ENCODE measurements at regions not wholly inside any gene's neighbourhood (a gene's known extent, or its start where the extent isn't known, plus 50 kb on each side); places are given as distances from the start of the nearest gene placed in this dataset.

- DNase-seq (ENCODE audit: low spot score) = no peak
- intact Hi-C loops (cut with micrococcal nuclease) = no loop called here
- H3K27ac Mint-ChIP-seq = no peak overlapping the region
- no peak overlapping the region for H3K4me3 Mint-ChIP-seq (ENCODE audit: low read depth)
- H3K36me3 Mint-ChIP-seq (ENCODE audit: low read depth) = no peaks in the 10 kb centered on the region
- H3K9me3 Mint-ChIP-seq = no peaks in the 10 kb centered on the region
- no peaks in the 10 kb centered on the region for H3K4me1 Mint-ChIP-seq (ENCODE audit: low read depth)
- H3K27me3 Mint-ChIP-seq (ENCODE audit: low read depth) = no peaks in the 10 kb centered on the region
Measured at GRCh38 chr3:135865085-135865484, 100.4 kb upstream of the PPP2R3A start.

DNA sequence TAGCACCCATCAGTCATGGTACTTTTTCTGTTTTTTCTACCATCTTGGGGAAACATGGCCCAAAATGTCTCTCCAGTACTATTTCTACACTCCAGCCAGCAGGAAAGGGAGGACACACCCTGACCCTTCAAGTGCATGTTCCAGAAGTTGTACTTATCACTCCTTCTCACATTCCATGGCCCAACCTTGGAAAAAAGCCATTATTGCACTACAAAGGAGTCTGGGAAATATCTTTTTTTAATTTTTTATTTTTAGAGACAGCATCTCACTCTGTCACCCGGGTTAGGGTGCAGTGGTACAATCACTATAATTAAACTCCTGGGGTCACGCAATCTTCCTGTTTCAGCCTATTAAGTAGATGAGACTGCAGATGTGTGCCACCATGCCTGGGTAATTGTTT lies 100.0 kb upstream of the PPP2R3A start:
- no peak for DNase-seq (ENCODE audit: low spot score)
- Mint-ChIP-seq H3K4me1 (ENCODE audit: low read depth) (no peaks in the 10 kb centered on the region), H3K27me3 (ENCODE audit: low read depth) (no peaks in the 10 kb centered on the region), H3K9me3 (no peaks in the 10 kb centered on the region), H3K4me3 (ENCODE audit: low read depth) (no peak overlapping the region), H3K36me3 (ENCODE audit: low read depth) (no peaks in the 10 kb centered on the region), H3K27ac (no peak overlapping the region)
- intact Hi-C loops (cut with micrococcal nuclease) = no loop called here

DNA sequence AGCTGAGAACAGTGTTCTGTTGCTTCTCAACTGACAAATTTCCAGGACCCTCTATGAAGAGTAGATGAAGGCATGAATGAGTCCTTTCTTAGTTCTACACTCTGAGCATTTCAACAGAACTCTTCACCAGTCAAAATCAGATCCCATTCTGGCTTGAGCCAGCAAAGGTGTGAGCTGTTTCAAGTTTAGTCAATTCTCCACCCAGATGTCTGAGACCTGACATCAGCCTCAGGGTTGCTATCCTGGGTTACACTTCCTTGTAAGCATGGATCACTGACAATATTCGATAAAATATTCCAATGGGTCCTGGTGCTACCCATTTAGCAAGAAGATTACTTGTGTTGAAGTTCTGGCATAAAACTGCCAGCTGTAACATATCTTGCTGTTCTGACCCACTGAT lies 97.6 kb upstream of the PPP2R3A start:
- Mint-ChIP-seq H3K27me3 (ENCODE audit: low read depth) (no peaks in the 10 kb centered on the region), H3K4me3 (ENCODE audit: low read depth) (no peak overlapping the region), H3K27ac (no peak overlapping the region), H3K9me3 (no peaks in the 10 kb centered on the region), H3K36me3 (ENCODE audit: low read depth) (no peaks in the 10 kb centered on the region), H3K4me1 (ENCODE audit: low read depth) (no peaks in the 10 kb centered on the region)
- DNase-seq (ENCODE audit: low spot score) = no peak
- intact Hi-C loops (cut with micrococcal nuclease) = no loop called here

- Mint-ChIP-seq H3K27ac (no peak overlapping the region), H3K9me3 (no peaks in the 10 kb centered on the region), H3K36me3 (ENCODE audit: low read depth) (no peaks in the 10 kb centered on the region), H3K4me1 (ENCODE audit: low read depth) (no peaks in the 10 kb centered on the region), H3K27me3 (ENCODE audit: low read depth) (no peaks in the 10 kb centered on the region), H3K4me3 (ENCODE audit: low read depth) (no peak overlapping the region)
- DNase-seq (ENCODE audit: low spot score) = no peak
- intact Hi-C loops (cut with micrococcal nuclease) = no loop called here
Measured at GRCh38 chr3:135868801-135869200, 96.7 kb upstream of the PPP2R3A start.

GRCh38 chr3:135869439-135870105 lies 96.0 kb upstream of the PPP2R3A start:
- H3K4me1 Mint-ChIP-seq (ENCODE audit: low read depth) = no peaks in the 10 kb centered on the region
- H3K36me3 Mint-ChIP-seq (ENCODE audit: low read depth) = no peaks in the 10 kb centered on the region
- DNase-seq (ENCODE audit: low spot score) = no peak
- H3K27me3 Mint-ChIP-seq (ENCODE audit: low read depth) = no peaks in the 10 kb centered on the region
- intact Hi-C loops (cut with micrococcal nuclease) = no loop called here
- H3K9me3 Mint-ChIP-seq = no peaks in the 10 kb centered on the region
- no peak overlapping the region for H3K4me3 Mint-ChIP-seq (ENCODE audit: low read depth)
- no peak overlapping the region for H3K27ac Mint-ChIP-seq

GRCh38 chr3:135871311-135871710 lies 94.2 kb upstream of the PPP2R3A start:
- H3K27ac Mint-ChIP-seq = no peak overlapping the region
- intact Hi-C loops (cut with micrococcal nuclease) = no loop called here
- H3K4me3 Mint-ChIP-seq (ENCODE audit: low read depth) = no peak overlapping the region
- no peak for DNase-seq (ENCODE audit: low spot score)
- H3K36me3 Mint-ChIP-seq (ENCODE audit: low read depth) = no peaks in the 10 kb centered on the region
- H3K9me3 Mint-ChIP-seq = no peaks in the 10 kb centered on the region
- no peaks in the 10 kb centered on the region for H3K4me1 Mint-ChIP-seq (ENCODE audit: low read depth)
- no peaks in the 10 kb centered on the region for H3K27me3 Mint-ChIP-seq (ENCODE audit: low read depth)

DNA sequence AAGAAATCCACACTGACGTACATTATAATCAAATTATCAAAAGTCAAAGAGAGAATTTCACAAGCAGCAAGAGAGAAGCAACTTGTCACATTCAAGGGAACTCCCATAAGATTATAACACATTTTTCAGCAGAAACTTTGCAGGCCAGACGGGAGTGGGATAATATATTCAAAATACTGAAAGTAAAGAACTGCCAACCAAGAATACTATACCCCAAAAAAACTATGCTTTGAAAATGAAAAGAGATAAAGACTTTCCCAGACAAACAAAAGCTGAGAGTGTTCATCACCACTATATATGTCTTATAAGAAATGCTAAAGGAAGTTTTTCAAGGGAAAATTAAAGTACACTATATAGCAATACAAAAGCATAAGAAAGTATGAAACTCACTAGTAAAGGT lies 91.5 kb upstream of the PPP2R3A start:
- Mint-ChIP-seq H3K36me3 (ENCODE audit: low read depth) (no peaks in the 10 kb centered on the region), H3K9me3 (no peaks in the 10 kb centered on the region), H3K4me1 (ENCODE audit: low read depth) (no peaks in the 10 kb centered on the region), H3K27ac (no peak overlapping the region), H3K27me3 (ENCODE audit: low read depth) (no peaks in the 10 kb centered on the region), H3K4me3 (ENCODE audit: low read depth) (no peak overlapping the region)
- DNase-seq (ENCODE audit: low spot score) = no peak
- intact Hi-C loops (cut with micrococcal nuclease) = no loop called here

DNA sequence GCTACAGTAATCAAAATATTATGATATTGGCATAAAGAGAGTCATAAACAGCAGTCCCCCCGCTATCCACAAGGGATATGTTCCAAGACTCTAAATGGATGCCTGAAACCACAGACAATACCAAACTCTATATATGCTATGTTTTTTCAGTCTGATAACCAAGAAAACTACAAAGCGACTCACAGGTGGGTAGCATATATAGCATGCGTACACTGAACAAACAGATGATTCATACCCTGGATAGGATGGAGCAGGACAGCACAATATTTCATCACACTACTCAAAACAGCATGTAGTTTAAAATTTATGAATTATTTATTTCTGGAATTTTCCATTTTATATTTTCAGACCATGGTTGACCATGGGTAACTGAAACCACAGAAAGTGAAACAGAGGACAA lies 87.0 kb upstream of the PPP2R3A start:
- Mint-ChIP-seq H3K36me3 (ENCODE audit: low read depth) (no peaks in the 10 kb centered on the region), H3K4me3 (ENCODE audit: low read depth) (no peak overlapping the region), H3K27me3 (ENCODE audit: low read depth) (no peaks in the 10 kb centered on the region), H3K27ac (no peak overlapping the region), H3K9me3 (no peaks in the 10 kb centered on the region), H3K4me1 (ENCODE audit: low read depth) (no peaks in the 10 kb centered on the region)
- intact Hi-C loops (cut with micrococcal nuclease) = no loop called here
- no peak for DNase-seq (ENCODE audit: low spot score)

DNA sequence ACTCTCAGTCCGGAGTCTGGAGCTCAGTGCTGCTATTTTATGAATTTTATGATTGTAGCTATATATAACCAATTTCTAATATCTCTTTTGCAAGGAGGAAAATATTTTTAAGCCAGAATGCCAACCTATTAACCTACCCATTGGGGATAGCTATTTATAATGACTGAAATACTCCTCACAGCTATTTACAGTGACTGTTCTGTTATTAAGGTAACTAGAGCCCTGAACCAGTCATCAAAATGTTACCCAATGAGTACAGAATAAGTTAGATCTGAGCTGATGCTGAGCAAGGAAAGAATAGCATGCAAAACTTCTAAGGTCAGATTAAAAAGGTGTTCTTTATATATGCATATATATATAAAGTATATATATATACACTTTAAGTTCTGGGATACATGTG lies 79.6 kb upstream of the PPP2R3A start:
- no peaks in the 10 kb centered on the region for H3K9me3 Mint-ChIP-seq
- no peaks in the 10 kb centered on the region for H3K4me1 Mint-ChIP-seq (ENCODE audit: low read depth)
- no peak overlapping the region for H3K27ac Mint-ChIP-seq
- H3K27me3 Mint-ChIP-seq (ENCODE audit: low read depth) = no peaks in the 10 kb centered on the region
- intact Hi-C loops (cut with micrococcal nuclease) = no loop called here
- no peaks in the 10 kb centered on the region for H3K36me3 Mint-ChIP-seq (ENCODE audit: low read depth)
- no peak overlapping the region for H3K4me3 Mint-ChIP-seq (ENCODE audit: low read depth)
- DNase-seq (ENCODE audit: low spot score) = no peak

GRCh38 chr3:135887220-135887619 lies 78.3 kb upstream of the PPP2R3A start:
- Mint-ChIP-seq H3K4me1 (ENCODE audit: low read depth) (no peaks in the 10 kb centered on the region), H3K27ac (no peak overlapping the region), H3K4me3 (ENCODE audit: low read depth) (no peak overlapping the region), H3K27me3 (ENCODE audit: low read depth) (no peaks in the 10 kb centered on the region), H3K9me3 (no peaks in the 10 kb centered on the region), H3K36me3 (ENCODE audit: low read depth) (no peaks in the 10 kb centered on the region)
- DNase-seq (ENCODE audit: low spot score) = no peak
- intact Hi-C loops (cut with micrococcal nuclease) = no loop called here

- no peaks in the 10 kb centered on the region for H3K36me3 Mint-ChIP-seq (ENCODE audit: low read depth)
- no peaks in the 10 kb centered on the region for H3K9me3 Mint-ChIP-seq
- intact Hi-C loops (cut with micrococcal nuclease) = no loop called here
- H3K27ac Mint-ChIP-seq = no peak overlapping the region
- H3K27me3 Mint-ChIP-seq (ENCODE audit: low read depth) = no peaks in the 10 kb centered on the region
- no peak for DNase-seq (ENCODE audit: low spot score)
- no peaks in the 10 kb centered on the region for H3K4me1 Mint-ChIP-seq (ENCODE audit: low read depth)
- H3K4me3 Mint-ChIP-seq (ENCODE audit: low read depth) = no peak overlapping the region
Measured at GRCh38 chr3:135889443-135889842, 76.1 kb upstream of the PPP2R3A start.

DNA sequence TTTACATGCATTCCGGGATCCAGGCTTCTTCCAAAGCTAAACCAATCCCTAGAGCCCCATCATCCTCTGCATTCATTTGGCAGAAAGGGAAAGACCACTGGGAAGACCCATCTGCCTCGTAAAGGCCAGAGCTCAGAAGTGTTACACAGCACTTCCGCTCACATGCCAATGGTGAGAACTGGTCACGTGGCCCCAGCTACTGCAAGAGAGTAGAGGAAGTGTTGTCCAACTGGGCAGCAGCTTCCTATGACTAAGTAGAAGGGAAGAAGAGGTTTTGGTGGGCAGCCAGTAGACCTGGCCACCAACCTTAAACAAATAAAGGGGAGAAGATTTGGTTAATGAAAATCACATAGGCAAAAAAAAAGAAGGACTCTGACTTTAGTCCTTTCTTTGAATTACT lies 74.4 kb upstream of the PPP2R3A start:
- Mint-ChIP-seq H3K9me3 (no peaks in the 10 kb centered on the region), H3K4me3 (ENCODE audit: low read depth) (no peak overlapping the region)
- intact Hi-C loops (cut with micrococcal nuclease) = no loop called here

DNA sequence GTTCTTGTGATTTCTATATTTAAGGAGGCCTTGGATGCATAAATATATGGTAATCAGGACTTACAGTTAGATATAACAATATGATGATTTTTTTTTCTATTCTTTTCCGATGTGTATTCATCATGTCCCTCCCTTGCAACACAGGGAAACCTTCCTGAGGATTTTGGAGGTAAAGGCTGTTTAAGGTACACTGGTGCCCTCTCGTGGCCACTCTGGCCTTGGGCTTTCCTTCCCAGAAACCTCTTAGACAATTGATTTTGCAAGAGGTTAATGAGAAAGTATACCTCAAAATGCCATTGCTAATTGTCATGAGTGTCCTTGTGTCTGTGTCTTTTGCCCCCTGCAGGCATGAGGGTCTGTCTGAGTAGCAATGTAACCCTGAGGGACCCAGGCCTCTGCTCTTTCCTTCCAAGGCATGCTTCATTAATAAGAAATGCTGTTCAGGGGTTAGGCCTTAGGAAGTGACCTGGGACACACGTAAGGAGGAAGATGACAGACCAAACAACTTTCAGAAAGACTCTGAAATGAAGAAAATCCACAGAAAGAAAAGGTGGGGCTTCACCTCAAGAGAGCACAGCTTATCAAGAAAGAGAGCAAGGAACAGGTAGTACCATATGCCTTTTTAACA lies 70.3 kb upstream of the PPP2R3A start:
- Mint-ChIP-seq H3K27ac (no peak overlapping the region), H3K4me3 (ENCODE audit: low read depth) (no peak overlapping the region), H3K9me3 (no peaks in the 10 kb centered on the region), H3K27me3 (ENCODE audit: low read depth) (no peaks in the 10 kb centered on the region), H3K4me1 (ENCODE audit: low read depth) (no peaks in the 10 kb centered on the region), H3K36me3 (ENCODE audit: low read depth) (no peaks in the 10 kb centered on the region)
- intact Hi-C loops (cut with micrococcal nuclease) = loop anchor here (2.0 kb wide), 1 partner anchor 1100 kb away; the partner anchor contains the start of gene EPHB1
- DNase-seq (ENCODE audit: low spot score) = peak; percentile 10

More for the DNA sequence above, 74.4 kb upstream of the PPP2R3A start:
- DNase-seq (ENCODE audit: low spot score) = no peak
- no peaks in the 10 kb centered on the region for H3K36me3 Mint-ChIP-seq (ENCODE audit: low read depth)
- no peaks in the 10 kb centered on the region for H3K4me1 Mint-ChIP-seq (ENCODE audit: low read depth)
- no peak overlapping the region for H3K27ac Mint-ChIP-seq
- no peaks in the 10 kb centered on the region for H3K27me3 Mint-ChIP-seq (ENCODE audit: low read depth)

Measured in activated T-helper 2 cell treated with anti-CD3 and anti-CD28 coated beads, Interferon-gamma antibody, Interleukin-2, Interleukin-4, amounts not matched to agents 10 μg/mL and 5 μg/mL and 100 μg/mL, durations not matched to agents 14 hours and 24 hours and 36 hours (primary cell).